ENCODE measurements at regions not wholly inside any gene's neighbourhood (a gene's known extent, or its start where the extent isn't known, plus 50 kb on each side); places are given as distances from the start of the nearest gene placed in this dataset.

DNA sequence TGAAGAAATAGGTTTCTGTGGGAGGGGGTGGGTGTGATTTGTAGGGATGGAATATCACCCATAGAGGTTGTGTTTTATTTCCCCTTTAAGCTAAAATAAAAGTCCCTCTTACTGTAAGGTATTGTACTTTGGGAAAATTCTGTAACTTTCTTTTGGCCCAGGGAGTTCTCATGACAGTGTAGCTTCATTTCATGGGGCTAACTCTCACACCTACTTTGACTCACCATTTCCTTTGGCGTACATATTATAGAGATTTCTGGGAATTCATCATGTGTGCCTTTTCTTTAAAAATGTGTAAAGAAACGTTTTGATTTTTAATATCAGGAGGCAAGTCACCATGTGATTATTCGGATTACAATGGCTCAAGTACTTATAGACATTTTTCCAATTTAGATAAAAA is 477.7 kb upstream of the CFAP20DC start:
- SMC1A ChIA-PET (ENCODE audit: uncharacterized antibody, unreplicated experiment), result interaction anchor here (0.6 to 3.3 kb wide), 13 partner anchors 9 to 315 kb away, joined by 3 to 21 read pairs (median 4); no protein-coding TSS in a partner anchor
- BruUV-seq (replicated peaks), result no TSS peak
- no peak overlapping the region for H3K9ac ChIP-seq (ENCODE audit: control insufficient read depth, insufficient read depth, low read length)
- H2AFZ ChIP-seq (ENCODE audit: control insufficient read depth, low read depth, low read length), result no peak overlapping the region
- 3% methylated on average over 3 of the region's 3 CpGs for WGBS (ENCODE audit: insufficient coverage, insufficient replicate concordance, low lambda C conversion rate, missing lambda C conversion rate)
- peaks cover 2% of the 10 kb centered on the region; the same call in 2 of the 3 replicates for H3K9me3 ChIP-seq (replicated peaks; ENCODE audit: control insufficient read depth, insufficient read depth, low read length)
- no peak for FAIRE-seq
- CTCF ChIA-PET, result interaction anchor here (1.0 to 1.8 kb wide), 5 partner anchors 9 to 48 kb away, joined by 3 to 10 read pairs (median 4); no protein-coding TSS in a partner anchor
- no peaks in the 10 kb centered on the region for H3K79me2 ChIP-seq (ENCODE audit: control insufficient read depth, insufficient read depth, low read length)
- H3K36me3 ChIP-seq (ENCODE audit: control insufficient read depth in 2 of 2, insufficient read depth in 2 of 2, low read length in 1 of 2), result no peaks in the 10 kb centered on the region
- RAD21 ChIA-PET (ENCODE audit: unreplicated experiment), result interaction anchor here (0.7 to 1.1 kb wide), 2 partner anchors 9 to 41 kb away, joined by 4 read pairs; no protein-coding TSS in a partner anchor
- POLR2A ChIA-PET, result interaction anchor here (0.6 to 0.9 kb wide), 2 partner anchors 15 to 46 kb away, joined by 3 to 9 read pairs; no protein-coding TSS in a partner anchor
- no peaks in the 10 kb centered on the region for H4K20me1 ChIP-seq (ENCODE audit: control insufficient read depth, insufficient read depth)
- intact Hi-C loops (cut with micrococcal nuclease; ENCODE audit: unreplicated experiment), result no loop called here
- no peaks in the 10 kb centered on the region for H3K4me1 ChIP-seq (ENCODE audit: control insufficient read depth, insufficient read depth, low read length)
- TF ChIP-seq YY1 (IDR thresholded peaks at IDR 0.05; ENCODE audit: low read depth, low read length), result no peak
- no peak for TF ChIP-seq PML (IDR thresholded peaks at IDR 0.05; ENCODE audit: low read length)
- no peak for TF ChIP-seq KDM1A (IDR thresholded peaks at IDR 0.05; ENCODE audit: borderline replicate concordance)
- TF ChIP-seq DPF2 (IDR thresholded peaks at IDR 0.05), result no peak
- TF ChIP-seq ASH2L (IDR thresholded peaks at IDR 0.05; ENCODE audit: borderline replicate concordance, low read depth), result no peak
- TF ChIP-seq, protein P1, sequence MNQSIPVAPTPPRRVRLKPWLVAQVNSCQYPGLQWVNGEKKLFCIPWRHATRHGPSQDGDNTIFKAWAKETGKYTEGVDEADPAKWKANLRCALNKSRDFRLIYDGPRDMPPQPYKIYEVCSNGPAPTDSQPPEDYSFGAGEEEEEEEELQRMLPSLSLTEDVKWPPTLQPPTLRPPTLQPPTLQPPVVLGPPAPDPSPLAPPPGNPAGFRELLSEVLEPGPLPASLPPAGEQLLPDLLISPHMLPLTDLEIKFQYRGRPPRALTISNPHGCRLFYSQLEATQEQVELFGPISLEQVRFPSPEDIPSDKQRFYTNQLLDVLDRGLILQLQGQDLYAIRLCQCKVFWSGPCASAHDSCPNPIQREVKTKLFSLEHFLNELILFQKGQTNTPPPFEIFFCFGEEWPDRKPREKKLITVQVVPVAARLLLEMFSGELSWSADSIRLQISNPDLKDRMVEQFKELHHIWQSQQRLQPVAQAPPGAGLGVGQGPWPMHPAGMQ (IDR thresholded peaks at IDR 0.05; ENCODE audit: borderline replicate concordance), result no peak
- no peak for TF ChIP-seq RUNX3 (IDR thresholded peaks at IDR 0.05; ENCODE audit: low read length)
- TF ChIP-seq GABPA (IDR thresholded peaks at IDR 0.05; ENCODE audit: low read depth), result no peak; the same call in 1 of the 2 replicates
- no peaks in the 10 kb centered on the region for H3K27me3 ChIP-seq (replicated peaks in 1 of 2; ENCODE audit: control insufficient read depth in 2 of 2, insufficient read depth in 2 of 2, low read length in 1 of 2)
- H3K4me2 ChIP-seq (ENCODE audit: control insufficient read depth, insufficient read depth), result no peak overlapping the region
- no peak for DNase-seq (ENCODE audit: low read depth, low spot score)
- no peak overlapping the region for H3K4me3 ChIP-seq
- no peak; the same call in 2 of the 3 replicates for ATAC-seq
- no peak overlapping the region for H3K27ac ChIP-seq (ENCODE audit: control insufficient read depth, insufficient read depth)
- in situ Hi-C loops (cut with MboI), result no loop called here
